SK-N-SH (cell line): ENCODE measurements at regions not wholly inside any gene's neighbourhood (a gene's known extent, or its start where the extent isn't known, plus 50 kb on each side); places are given as distances from the start of the nearest gene placed in this dataset.

Experiments
- CTCF ChIA-PET: fragments of 300-600, 350-600 bp; formaldehyde crosslinking; extraction: SDS; loops from one replicate; lab custom pipeline; 2021; lab: Yijun Ruan, JAX
- POLR2A ChIA-PET: fragments of 350-600 bp; sonication (Branson Sonifier 250); formaldehyde crosslinking; extraction: SDS; loops from one replicate; lab custom pipeline; 2020; ENCODE audit warnings: antibody characterized with exemption, inconsistent platforms; lab: Yijun Ruan, JAX
- DNase-seq: peaks from one replicate; pipeline ENCODE4 v3.0.0; 2012
- H2AFZ ChIP-seq: fragments of 200-600 bp; sonication (generic); 2 replicates; pipeline ENCODE4 v1.8.1; 2016; ENCODE audit warnings: antibody characterized with exemption, mild to moderate bottlenecking, low read depth
- H3F3A ChIP-seq: fragments of 200-600 bp; sonication (generic); replicated peaks from 2 replicates; pipeline ENCODE3; 2016; ENCODE audit warnings: antibody characterized with exemption, mild to moderate bottlenecking; ENCODE audit not compliant: insufficient read depth
- H3K27ac ChIP-seq, 2 experiments: fragments of 200-500 bp in 1 of 2; fragments of 200-600 bp in 1 of 2; sonication (Bioruptor generic) in 1 of 2; sonication (generic), shearing (Covaris generic) in 1 of 2; 2 replicates each; pipeline versions ENCODE4 v1.5.1 to v1.6.1; 2014 to 2016; ENCODE audit warnings: low read depth in 2 of 2, inconsistent platforms in 1 of 2, low read length in 1 of 2, mild to moderate bottlenecking in 1 of 2, mixed read lengths in 1 of 2
- H3K27me3 ChIP-seq: fragments of 200-600 bp; sonication (generic), shearing (Covaris generic); 2 replicates; pipeline ENCODE4 v1.6.1; 2016; ENCODE audit warnings: mixed run types; ENCODE audit not compliant: insufficient read depth
- H3K36me3 ChIP-seq, 2 experiments: fragments of 200-500 bp in 1 of 2; fragments of 200-600 bp in 1 of 2; sonication (Bioruptor generic) in 1 of 2; sonication (generic) in 1 of 2; replicated peaks in 1 of 2; 2 replicates each; pipeline versions ENCODE3 to v1.5.1; 2014 to 2016; ENCODE audit warnings: low read length in 1 of 2, mild to moderate bottlenecking in 1 of 2; ENCODE audit not compliant: insufficient read depth in 2 of 2, control insufficient read depth in 1 of 2
- H3K4me1 ChIP-seq, 2 experiments: fragments of 200-500 bp in 1 of 2; fragments of 200-600 bp in 1 of 2; sonication (Bioruptor generic) in 1 of 2; sonication (generic), shearing (Covaris generic) in 1 of 2; 2 replicates each; pipeline versions ENCODE4 v1.5.1 to v1.6.1; 2014 to 2016; ENCODE audit warnings: low read depth in 1 of 2, low read length in 1 of 2, mixed run types in 1 of 2; ENCODE audit not compliant: insufficient read depth in 2 of 2, control insufficient read depth in 1 of 2
- H3K4me2 ChIP-seq: fragments of 200-600 bp; sonication (generic), shearing (Covaris generic); 2 replicates; pipeline ENCODE4 v1.6.1; 2017; ENCODE audit warnings: mixed run types
- H3K4me3 ChIP-seq, 2 experiments: fragments of 200-500 bp in 1 of 2; fragments of 200-600 bp in 1 of 2; sonication (Bioruptor generic) in 1 of 2; sonication (generic), shearing (Covaris generic) in 1 of 2; 2 replicates each; pipeline versions ENCODE4 v1.5.1 to v1.8.1; 2014 to 2016; ENCODE audit warnings: low read depth in 2 of 2, inconsistent platforms in 1 of 2, low read length in 1 of 2, mild to moderate bottlenecking in 1 of 2, mixed read lengths in 1 of 2, moderate library complexity in 1 of 2
- H3K79me2 ChIP-seq: fragments of 200-600 bp; sonication (generic); 2 replicates; pipeline ENCODE4 v1.8.1; 2017; ENCODE audit warnings: mild to moderate bottlenecking; ENCODE audit not compliant: insufficient read depth
- H3K9ac ChIP-seq: fragments of 200-600 bp; sonication (generic); 2 replicates; pipeline ENCODE4 v1.6.1; 2017; ENCODE audit warnings: mixed run types
- H3K9me2 ChIP-seq: fragments of 200-600 bp; sonication (generic); 2 replicates; pipeline ENCODE4 v1.6.1; 2017; ENCODE audit warnings: mixed run types
- H3K9me3 ChIP-seq: fragments of 200-600 bp; sonication (generic); 2 replicates; pipeline ENCODE4 v1.6.1; 2017; ENCODE audit warnings: mixed run types, mild to moderate bottlenecking, moderate library complexity
- H4K20me1 ChIP-seq: fragments of 200-600 bp; sonication (generic); 2 replicates; pipeline ENCODE4 v1.6.1; 2017; ENCODE audit warnings: mild to moderate bottlenecking, mixed run types; ENCODE audit not compliant: insufficient read depth
- CHD2 ChIP-seq: fragments of 150-350 bp; IDR thresholded peaks from 2 replicates; pipeline ENCODE4 v1.6.1; 2018; ENCODE audit warnings: low read length; ENCODE audit not compliant: partially characterized antibody
- EZH2phosphoT487 ChIP-seq: fragments of 200-600 bp; sonication (generic); IDR thresholded peaks from 2 replicates; pipeline ENCODE4 v1.6.1; 2017; ENCODE audit warnings: low read depth, mixed run types, mild to moderate bottlenecking, antibody characterized with exemption, moderate library complexity, borderline replicate concordance
- FOXM1 ChIP-seq: IDR thresholded peaks from 2 replicates; pipeline ENCODE4 v1.4.0; 2012; ENCODE audit warnings: low read depth, mild to moderate bottlenecking
- GABPA ChIP-seq: IDR thresholded peaks from 2 replicates; pipeline ENCODE4 v1.4.0; 2012; ENCODE audit warnings: low read depth, mild to moderate bottlenecking
- IRF3 ChIP-seq: fragments of 150-350 bp; IDR thresholded peaks from 2 replicates; pipeline ENCODE4 v1.6.1; 2016; ENCODE audit warnings: mild to moderate bottlenecking, low read depth, low read length
- MEF2A ChIP-seq: IDR thresholded peaks from 2 replicates; pipeline ENCODE4 v1.4.0; 2012; ENCODE audit warnings: low read depth, borderline replicate concordance
- MXI1 ChIP-seq: IDR thresholded peaks from 2 replicates; pipeline ENCODE4 v1.6.1; 2012; ENCODE audit warnings: mild to moderate bottlenecking, low read depth, low read length, improper control_type of control experiment
- NRF1 ChIP-seq: IDR thresholded peaks from 2 replicates; pipeline ENCODE4 v1.6.1; 2012; ENCODE audit warnings: low read depth, mild to moderate bottlenecking, low read length
- PBX3 ChIP-seq: IDR thresholded peaks from 2 replicates; pipeline ENCODE4; 2012
- RAD21 ChIP-seq: IDR thresholded peaks from 2 replicates; pipeline ENCODE4 v1.6.1; 2012; ENCODE audit warnings: mild to moderate bottlenecking, low read length
- RCOR1 ChIP-seq: fragments of 150-350 bp; IDR thresholded peaks from 2 replicates; pipeline ENCODE4 v1.6.1; 2017; ENCODE audit warnings: antibody characterized with exemption, low read length
- RFX5 ChIP-seq: IDR thresholded peaks from 2 replicates; pipeline ENCODE4 v1.6.1; 2012; ENCODE audit warnings: mild to moderate bottlenecking, improper control_type of control experiment, low read length
- RXRA ChIP-seq: IDR thresholded peaks from 2 replicates; pipeline ENCODE4 v1.4.0; 2012; ENCODE audit warnings: low read depth, mild to moderate bottlenecking, borderline replicate concordance
- SIN3A ChIP-seq: IDR thresholded peaks from 2 replicates; pipeline ENCODE4 v1.6.1; 2012; ENCODE audit warnings: low read depth, mild to moderate bottlenecking, low read length, moderate library complexity, borderline replicate concordance
- YY1 ChIP-seq: IDR thresholded peaks from 2 replicates; pipeline ENCODE4 v1.4.0; 2012; ENCODE audit warnings: low read depth, mild to moderate bottlenecking
- WGBS: methylation state at CpG from one replicate; pipeline ENCODE4 v1.1.6; 2017; ENCODE audit warnings: low lambda C conversion rate; 5-methylcytosine and 5-hydroxymethylcytosine counted together
- TF ChIP-seq, protein P1 (sequence below): IDR thresholded peaks from 2 replicates; pipeline ENCODE4 v1.4.0; 2012; ENCODE audit warnings: low read depth
- TF ChIP-seq, protein P2 (sequence below): IDR thresholded peaks from 2 replicates; pipeline ENCODE4 v1.4.0; 2012; ENCODE audit warnings: low read depth, borderline replicate concordance
- TF ChIP-seq, protein P3 (sequence below): IDR thresholded peaks from 2 replicates; pipeline ENCODE4 v1.4.0; 2012; ENCODE audit warnings: low read depth, borderline replicate concordance

DNA sequence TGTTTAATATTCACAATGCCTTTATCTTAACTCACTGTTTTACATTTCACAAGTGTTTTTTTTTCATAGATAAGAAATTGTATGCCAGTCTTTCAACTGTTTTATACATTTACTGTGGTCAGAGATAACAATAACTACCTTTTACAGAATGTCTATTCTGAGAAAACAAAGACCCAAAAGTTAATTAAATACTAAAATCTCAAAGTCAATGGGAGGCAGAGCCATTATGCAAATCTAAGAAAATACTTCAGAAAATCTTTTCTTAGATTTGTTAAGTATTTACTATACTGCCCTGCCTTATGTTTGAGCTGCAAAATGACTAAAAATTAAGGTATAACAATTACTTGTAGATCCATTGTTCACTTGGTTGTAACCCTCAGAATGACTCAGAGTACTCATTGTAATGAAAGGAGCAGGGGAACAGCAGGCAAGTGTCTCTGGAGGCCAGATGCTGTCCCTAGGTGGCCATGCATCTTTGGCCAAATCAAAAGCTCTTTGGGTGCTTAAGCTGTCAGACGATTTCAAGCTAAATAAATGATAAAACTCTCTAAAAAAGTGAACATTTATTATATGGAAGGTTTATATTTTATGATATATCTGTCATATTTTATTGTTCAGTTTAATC lies 770.1 kb upstream of the PCDH20 start:
- H3K27me3 ChIP-seq, result no peaks in the 10 kb centered on the region
- no peak overlapping the region for H2AFZ ChIP-seq
- H3K9ac ChIP-seq, result no peak overlapping the region
- TF ChIP-seq CHD2, result no peak
- no peak for TF ChIP-seq NRF1
- TF ChIP-seq EZH2phosphoT487, result no peak
- no peak for TF ChIP-seq RXRA
- TF ChIP-seq RFX5, result no peak
- no peak for TF ChIP-seq RCOR1
- TF ChIP-seq PBX3, result no peak
- no peak for TF ChIP-seq SIN3A
- TF ChIP-seq YY1, result no peak
- no peak for TF ChIP-seq MEF2A
- TF ChIP-seq, protein P1, sequence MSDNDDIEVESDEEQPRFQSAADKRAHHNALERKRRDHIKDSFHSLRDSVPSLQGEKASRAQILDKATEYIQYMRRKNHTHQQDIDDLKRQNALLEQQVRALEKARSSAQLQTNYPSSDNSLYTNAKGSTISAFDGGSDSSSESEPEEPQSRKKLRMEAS, result no peak
- no peak for TF ChIP-seq MXI1
- TF ChIP-seq, protein P2, sequence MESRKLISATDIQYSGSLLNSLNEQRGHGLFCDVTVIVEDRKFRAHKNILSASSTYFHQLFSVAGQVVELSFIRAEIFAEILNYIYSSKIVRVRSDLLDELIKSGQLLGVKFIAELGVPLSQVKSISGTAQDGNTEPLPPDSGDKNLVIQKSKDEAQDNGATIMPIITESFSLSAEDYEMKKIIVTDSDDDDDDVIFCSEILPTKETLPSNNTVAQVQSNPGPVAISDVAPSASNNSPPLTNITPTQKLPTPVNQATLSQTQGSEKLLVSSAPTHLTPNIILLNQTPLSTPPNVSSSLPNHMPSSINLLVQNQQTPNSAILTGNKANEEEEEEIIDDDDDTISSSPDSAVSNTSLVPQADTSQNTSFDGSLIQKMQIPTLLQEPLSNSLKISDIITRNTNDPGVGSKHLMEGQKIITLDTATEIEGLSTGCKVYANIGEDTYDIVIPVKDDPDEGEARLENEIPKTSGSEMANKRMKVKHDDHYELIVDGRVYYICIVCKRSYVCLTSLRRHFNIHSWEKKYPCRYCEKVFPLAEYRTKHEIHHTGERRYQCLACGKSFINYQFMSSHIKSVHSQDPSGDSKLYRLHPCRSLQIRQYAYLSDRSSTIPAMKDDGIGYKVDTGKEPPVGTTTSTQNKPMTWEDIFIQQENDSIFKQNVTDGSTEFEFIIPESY, result no peak
- TF ChIP-seq, all 33 proteins: peak for 0
- H3K27ac ChIP-seq, result no peak overlapping the region
- H3F3A ChIP-seq, result no peaks in the 10 kb centered on the region
- DNase-seq, result no peak
- ChIA-PET CTCF (no interaction called here), POLR2A (no interaction called here)
- no peaks in the 10 kb centered on the region; the same call in 1 of the 2 replicates for H3K9me2 ChIP-seq
- H3K4me1 ChIP-seq, result no peaks in the 10 kb centered on the region
- no peak overlapping the region for H3K4me3 ChIP-seq
- no peak overlapping the region for H3K4me2 ChIP-seq
- 26% methylated on average over 1 of the region's 1 CpG for WGBS
- no peaks in the 10 kb centered on the region for H4K20me1 ChIP-seq
- no peaks in the 10 kb centered on the region for H3K36me3 ChIP-seq
- no peaks in the 10 kb centered on the region for H3K79me2 ChIP-seq
- no peaks in the 10 kb centered on the region for H3K9me3 ChIP-seq

GRCh38 chr13:62176051-62176450 lies 760.4 kb upstream of the PCDH20 start:
- Histone ChIP-seq H3K79me2 (no peaks in the 10 kb centered on the region), H3F3A (no peaks in the 10 kb centered on the region), H4K20me1 (no peaks in the 10 kb centered on the region), H3K9me3 (no peaks in the 10 kb centered on the region), H3K27ac (no peak overlapping the region), H3K4me3 (no peak overlapping the region), H3K36me3 (no peaks in the 10 kb centered on the region), H3K9ac (no peak overlapping the region), H2AFZ (no peak overlapping the region), H3K4me2 (no peak overlapping the region), H3K9me2 (no peaks in the 10 kb centered on the region), H3K4me1 (no peaks in the 10 kb centered on the region), H3K27me3 (no peaks in the 10 kb centered on the region)
- WGBS, result 32% methylated on average over 3 of the region's 3 CpGs
- TF ChIP-seq IRF3 (no peak), GABPA (no peak), RAD21 (no peak), SIN3A (no peak), CHD2 (no peak), YY1 (no peak), MXI1 (no peak), FOXM1 (no peak), RFX5 (no peak), MEF2A (no peak)
- TF ChIP-seq, protein P3, sequence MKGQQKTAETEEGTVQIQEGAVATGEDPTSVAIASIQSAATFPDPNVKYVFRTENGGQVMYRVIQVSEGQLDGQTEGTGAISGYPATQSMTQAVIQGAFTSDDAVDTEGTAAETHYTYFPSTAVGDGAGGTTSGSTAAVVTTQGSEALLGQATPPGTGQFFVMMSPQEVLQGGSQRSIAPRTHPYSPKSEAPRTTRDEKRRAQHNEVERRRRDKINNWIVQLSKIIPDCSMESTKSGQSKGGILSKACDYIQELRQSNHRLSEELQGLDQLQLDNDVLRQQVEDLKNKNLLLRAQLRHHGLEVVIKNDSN, result no peak
- TF ChIP-seq, protein P2, result no peak
- no peak for DNase-seq
- ChIA-PET CTCF (no interaction called here), POLR2A (no interaction called here)
